HG03039 (cell line): ENCODE measurements at regions not wholly inside any gene's neighbourhood (a gene's known extent, or its start where the extent isn't known, plus 50 kb on each side); places are given as distances from the start of the nearest gene placed in this dataset.
"Not testable (repeated sequence)": the region's sequence is repeated elsewhere in the genome, so short reads cannot be mapped to it uniquely, and the experiment has no call there.

Source experiments
- ATAC-seq: cut with Tn5 transposase; IDR thresholded peaks from one replicate; pipeline ENCODE4 v1.9.1; 2021; ENCODE audit warnings: mild to moderate bottlenecking, moderate library complexity; ENCODE audit not compliant: unreplicated experiment

DNA sequence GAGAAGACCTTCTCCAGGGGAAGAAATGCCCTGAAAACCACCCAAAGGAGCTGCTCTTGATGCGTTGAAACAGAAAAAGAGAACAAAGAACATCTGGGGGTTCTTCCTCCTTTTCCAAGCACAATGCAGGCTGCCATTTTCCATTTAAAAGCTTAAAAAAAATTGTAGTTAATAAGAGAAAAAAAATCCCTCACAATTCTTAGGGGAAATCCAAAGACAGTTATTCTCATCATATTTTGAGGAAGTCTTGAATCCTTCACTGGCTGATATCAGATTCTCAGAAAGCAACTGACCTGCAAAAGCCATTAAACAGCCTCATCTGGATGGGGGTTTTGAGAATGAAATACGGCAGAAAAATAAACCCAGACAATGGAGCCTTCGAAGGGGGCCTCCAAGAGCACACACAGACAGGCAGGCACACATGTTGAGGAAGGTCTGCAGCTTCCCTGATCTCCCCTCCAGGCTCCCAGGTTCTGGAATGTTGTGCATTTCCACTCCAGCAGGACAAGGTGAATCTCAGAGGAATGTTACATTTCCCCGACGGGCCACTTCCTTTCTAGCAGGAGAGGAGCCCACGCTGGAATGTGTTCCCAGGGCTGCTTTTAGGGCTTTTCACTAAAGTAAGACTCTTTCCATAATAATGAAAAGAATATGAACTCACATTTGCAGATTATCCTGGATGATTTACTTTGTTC, 159.4 kb upstream of the S1PR3 start:
- ATAC-seq = no peak

DNA sequence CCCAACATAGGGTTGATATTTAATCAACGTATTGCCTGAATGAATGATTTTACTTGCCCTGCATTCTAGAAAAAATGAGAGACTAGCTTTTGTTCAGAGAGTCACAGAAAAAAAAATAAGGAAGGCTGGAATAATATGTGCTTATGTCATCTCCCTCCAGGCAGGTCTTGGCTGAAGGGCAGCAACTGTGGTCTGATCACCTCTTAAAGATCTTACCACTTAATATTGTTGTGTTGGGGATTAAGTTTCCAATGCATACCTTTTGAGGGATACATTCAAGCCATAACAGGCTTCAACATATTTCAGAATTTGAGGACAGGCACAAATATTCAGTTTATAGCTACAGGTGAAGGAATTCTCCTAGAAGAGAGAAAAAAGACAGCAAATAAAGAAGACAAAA, 157.3 kb upstream of the S1PR3 start:
- ATAC-seq = no peak

DNA sequence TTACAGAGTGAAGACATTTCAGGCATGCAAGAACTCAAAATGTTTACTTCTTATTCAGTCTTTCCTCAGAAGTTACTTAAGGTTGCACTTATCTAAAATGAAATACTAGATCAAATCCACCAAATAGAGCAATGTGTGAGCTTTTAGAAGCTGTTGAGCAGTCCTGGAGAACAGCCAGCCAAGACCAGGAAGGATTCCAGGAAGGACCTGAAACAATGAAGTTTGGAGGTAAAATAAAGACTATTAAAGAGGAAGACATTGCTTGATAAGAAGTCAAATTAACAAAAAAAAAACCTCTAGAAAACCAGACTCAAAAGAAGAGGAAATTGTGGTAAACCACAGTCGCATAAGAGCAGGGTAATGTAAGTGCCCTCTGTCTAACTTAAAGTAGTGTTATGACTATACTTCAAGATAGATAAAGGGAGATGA, 156.2 kb upstream of the S1PR3 start:
- no peak for ATAC-seq

DNA sequence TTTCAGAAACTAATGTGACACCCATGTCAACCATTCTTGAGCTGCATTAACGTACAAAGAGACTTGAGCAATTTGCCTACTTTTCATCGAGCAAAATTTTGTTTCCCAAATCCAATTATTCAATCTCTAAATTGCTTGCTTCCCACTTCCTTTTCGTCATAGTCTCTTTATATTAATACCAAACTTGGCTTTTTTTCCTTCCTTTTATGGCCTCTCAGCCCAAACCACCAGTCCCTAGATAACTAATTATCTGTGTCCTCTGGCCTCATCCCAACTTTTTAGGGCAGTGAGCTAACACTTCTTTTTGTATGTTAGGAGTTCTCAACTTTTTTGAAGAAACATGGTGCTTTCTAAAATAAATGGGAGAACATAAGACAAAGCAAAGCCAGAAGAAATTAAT, 155.5 kb upstream of the S1PR3 start:
- no peak for ATAC-seq

DNA sequence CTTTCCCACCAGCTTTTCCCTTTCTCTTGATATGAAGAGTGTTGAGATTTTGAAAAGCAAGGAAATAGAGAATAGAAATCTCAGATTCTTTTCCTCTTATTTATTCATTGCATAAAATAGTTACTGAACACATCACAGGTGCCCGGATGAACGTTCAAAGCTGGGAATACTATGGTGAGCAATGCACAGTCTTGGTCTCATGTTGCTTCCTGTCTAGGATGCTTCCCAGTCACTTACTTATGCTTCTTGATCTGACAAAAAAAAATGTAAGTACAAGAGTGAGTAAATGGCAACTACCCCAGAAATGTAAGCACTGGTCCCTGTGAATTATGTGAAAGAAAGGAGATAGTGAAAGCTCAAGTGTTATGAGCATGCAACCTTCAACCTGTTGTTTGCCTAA, 153.5 kb upstream of the S1PR3 start:
- ATAC-seq = no peak

DNA sequence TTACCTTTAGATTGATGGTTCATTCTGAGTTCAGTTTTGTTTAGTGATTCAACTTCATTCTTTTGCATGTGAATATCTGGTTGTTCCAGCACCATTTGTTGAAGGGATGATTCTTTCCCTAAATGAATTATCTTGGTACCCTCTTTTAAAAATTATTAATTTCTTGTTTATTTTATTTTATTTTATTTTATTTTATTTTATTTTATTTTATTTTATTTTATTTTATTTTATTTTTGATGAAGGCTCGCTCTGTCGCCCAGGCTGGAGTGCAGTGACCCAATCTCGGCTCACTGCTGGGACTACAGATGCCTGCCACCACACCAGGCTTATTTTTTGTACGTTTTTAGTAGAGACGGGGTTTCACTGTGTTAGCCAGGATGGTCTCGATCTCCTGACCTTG, 141.4 kb upstream of the S1PR3 start:
- ATAC-seq = not testable (repeated sequence)

DNA sequence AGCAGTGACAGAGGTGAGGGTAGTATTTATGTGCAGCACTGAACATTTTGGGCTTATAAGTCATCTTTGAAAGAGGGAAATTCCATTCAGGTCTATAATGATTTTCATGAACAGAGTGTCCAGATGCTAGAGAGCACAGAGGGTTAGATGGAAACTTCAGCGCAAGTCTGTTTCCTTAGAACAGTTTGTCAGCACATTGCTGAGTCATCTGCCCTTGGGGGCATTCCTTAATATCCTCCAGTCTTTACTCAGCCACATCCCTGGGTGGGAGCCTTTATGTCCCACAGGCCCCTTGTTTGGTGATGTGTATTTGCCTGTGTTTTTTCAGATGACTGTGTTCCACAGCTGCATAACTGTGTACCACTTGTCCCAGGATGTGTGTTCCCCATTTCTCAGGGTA, 138.5 kb upstream of the S1PR3 start:
- ATAC-seq = no peak

DNA sequence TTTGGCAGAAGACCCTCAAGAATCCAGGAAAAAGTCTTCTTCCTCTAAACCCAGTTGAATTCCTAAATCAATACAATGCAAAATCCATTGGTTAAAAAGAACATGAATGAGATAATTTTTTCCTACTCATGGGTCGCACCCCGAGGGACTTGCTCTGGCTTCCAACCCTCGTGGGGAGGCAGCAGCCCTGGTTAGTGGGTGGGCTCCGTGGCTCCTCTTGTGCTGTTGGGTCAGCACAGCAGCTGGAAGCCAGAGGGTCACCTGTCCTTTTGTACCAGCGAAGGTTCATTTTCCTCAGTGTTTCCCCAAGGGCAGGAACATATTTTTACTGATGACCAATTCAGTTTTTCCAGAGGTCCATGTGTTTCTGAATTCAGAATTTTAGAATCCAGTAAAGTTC, 120.6 kb upstream of the S1PR3 start:
- no peak for ATAC-seq

DNA sequence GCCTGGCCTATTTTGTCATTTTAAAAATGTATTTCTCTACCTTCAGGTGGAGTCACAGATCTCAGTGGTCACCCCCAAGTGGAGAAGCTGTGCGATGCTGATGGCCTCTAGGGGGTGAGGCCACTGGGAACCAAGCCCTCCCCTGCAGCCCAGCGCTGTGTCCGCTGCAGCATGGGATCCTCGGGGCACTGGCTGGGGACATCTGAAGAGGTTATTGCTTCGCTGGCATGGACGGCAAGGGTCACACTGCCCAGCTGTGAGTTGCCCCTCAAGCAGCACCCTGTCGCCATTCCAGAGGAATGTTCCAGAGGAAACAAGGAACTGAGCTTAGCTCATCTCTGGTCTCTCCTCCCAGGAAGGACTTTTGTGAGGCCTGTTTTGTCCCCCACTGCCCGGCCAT, 119.6 kb upstream of the S1PR3 start:
- ATAC-seq = no peak

DNA sequence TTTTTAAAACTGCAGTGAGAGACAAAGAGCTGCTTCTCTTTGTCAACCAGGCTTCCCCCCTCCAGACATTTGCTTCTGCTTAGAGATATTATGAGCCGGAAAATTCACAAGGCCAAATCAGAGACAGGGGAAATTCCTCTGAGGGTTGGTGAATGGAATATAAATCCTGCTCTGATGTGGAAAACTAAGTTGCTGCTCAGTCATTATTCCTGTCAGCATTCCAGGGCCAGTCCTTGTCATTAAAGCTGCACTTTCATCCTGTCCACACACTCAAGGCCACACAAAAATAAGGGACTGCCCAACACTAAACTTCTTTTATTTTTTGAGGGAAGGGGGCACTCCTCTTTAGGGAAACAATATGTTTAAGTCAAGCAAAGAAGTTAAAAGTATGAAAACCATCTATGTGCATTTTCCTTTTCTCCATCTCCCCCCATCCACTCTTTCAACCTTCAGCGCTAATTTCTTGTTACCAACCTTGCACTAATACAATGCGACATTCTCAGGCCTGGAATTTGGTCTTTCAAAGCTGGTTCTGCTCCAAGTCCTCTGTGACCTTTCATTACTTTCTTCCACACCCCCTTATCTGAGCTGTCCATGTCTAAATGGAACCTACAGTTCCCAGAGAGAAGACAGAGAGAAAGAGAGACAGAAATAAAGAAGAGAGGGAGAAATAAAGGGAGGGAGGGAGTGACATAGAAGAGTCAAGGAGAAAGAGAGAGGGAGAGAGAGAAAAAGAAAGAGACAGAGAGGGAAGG, 118.9 kb upstream of the S1PR3 start:
- no peak for ATAC-seq

DNA sequence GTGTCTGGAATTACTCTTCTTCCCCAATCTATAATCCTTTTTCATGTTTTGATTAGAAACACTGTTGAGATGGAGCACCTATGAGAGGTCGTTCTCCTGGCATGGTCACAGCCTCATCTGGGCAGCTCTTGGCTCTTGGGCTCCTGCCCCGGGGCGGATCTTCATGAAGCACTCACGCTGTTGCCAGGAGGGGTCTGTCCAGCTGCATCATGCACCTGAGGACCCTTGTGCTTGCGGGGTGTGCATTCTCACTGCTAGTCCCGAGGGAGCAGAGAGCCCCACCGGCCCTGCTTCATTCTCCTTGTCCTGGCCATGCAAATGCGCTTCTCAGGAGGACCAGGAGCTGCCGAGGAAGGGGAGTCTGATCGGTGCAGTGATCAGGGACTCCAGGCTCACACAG, 117.6 kb upstream of the S1PR3 start:
- ATAC-seq = no peak

DNA sequence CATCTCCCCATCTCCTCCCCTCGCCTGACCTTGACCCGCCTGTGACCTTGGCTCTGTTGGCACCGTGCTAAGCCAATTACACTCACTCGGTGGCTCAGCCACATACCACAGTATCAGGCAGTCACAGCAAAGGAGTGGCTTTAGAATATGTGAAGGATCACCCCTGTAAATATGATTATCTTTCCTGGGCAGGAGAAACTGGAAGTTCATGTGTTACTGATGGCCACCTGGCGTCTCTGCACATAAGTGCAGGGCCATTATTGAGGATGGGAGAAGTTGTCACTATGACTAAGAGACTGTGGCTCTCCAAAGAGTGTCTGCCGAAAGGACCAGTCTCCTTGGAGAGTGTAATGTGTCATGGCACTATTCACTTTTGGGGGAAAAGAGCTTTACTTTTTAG, 116.9 kb upstream of the S1PR3 start:
- no peak for ATAC-seq

DNA sequence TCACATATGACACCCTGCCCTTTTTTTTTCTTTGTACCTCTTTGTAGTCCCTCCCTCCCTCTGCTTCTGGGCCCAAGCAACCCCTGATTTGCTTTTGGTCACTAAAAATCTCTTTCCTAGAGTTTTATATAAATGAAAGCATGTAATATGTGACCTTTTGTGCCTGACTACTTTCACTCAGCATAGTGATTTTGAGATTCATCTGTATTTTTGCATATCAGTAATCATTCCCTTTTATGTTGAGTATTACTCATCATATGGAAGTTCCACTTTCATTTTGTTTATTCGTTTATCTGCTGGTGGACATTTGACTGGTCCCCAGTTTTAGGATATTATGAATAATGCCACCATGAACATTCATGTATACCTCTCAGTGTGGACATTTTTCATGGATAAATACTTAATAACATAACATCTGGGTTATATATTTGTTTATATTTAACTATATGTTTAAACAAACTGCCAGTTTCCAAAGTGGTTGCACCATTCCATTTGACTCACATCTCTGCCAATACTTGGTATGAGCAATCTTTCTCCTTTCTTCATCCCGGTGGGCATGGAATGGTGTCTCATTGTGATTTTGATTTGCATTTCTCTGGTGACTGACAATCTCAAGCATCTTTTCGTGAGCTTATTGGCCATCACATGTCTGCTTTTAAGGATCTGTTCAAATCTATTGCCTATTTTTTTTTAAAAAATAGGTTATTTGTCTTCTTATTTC, 115.7 kb upstream of the S1PR3 start:
- ATAC-seq = no peak

DNA sequence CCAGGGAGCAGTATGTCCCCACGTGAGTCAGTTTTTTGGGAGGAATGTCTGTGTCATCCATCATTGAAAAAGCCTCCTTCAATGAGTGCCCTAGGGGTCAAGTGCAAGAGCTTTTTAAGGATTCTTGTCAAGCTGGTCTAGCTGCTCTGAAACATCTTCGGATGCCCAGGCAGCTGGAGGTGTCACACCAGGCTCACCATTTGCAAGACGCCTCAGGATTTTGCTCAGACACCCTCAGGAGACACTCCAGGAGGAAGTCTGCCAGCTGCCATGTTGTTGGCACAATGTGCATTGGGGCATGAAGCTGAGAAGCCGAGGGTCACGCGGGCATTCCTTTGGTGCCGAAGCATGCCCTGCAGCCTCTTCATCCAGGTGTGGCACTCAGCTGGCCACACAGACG, 111.1 kb upstream of the S1PR3 start:
- no peak for ATAC-seq

DNA sequence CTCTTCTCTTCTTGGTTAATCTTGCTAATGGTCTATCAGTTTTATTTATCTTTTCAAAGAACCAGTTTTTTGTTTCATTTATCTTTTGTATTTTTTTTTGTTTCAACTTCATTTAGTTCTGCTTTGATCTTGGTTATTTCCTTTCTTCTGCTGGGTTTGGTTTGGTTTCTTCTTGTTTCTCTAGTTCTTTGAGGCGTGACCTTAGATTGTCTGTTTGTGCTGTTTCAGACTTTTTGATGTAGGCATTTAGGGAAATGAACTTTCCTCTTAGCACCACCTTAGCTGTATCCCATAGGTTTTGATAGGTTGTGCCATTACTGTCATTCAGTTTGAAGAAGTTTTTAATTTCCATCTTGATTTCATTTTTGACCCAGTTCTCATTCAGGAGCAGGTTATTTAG, 107.0 kb upstream of the S1PR3 start:
- not testable (repeated sequence) for ATAC-seq

DNA sequence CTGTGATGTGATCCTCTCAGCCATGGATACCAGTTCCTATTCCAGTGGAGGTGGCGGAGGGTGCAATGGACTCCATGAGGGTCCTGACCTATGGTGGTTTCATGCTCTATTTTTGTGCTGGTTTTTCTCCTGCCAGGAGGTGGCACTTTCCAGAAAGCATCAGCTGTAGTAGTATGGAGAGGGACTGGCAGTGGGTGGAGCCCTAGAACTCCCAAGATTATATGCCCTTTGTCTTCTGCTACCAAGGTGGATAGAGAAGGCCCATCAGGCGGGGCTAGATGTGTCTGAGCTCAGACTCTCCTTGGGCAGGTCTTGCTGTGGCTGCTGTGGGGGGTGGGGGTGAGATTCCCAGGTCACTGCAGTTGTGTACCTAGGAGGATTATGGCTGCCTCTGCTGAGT, 104.5 kb upstream of the S1PR3 start:
- not testable (repeated sequence) for ATAC-seq

DNA sequence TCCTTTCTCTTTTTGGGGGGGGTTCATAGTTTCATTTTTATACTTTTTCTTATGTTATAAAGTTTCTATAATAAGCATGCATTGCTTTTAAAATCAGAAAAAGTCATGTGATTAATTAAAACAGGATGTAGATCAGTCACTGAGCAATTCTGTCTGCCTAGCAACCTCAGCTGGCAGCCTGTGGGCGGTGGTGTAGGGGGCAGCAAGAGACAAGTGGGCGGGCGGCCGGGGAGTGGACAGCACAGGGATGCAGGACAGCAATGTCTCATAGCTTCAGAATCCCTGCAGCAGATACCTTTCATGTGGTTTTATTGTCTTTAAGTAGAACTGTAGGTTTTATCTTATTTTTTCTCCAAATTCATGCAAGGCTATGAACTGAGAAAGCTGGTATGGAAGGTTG, 101.9 kb upstream of the S1PR3 start:
- no peak for ATAC-seq

DNA sequence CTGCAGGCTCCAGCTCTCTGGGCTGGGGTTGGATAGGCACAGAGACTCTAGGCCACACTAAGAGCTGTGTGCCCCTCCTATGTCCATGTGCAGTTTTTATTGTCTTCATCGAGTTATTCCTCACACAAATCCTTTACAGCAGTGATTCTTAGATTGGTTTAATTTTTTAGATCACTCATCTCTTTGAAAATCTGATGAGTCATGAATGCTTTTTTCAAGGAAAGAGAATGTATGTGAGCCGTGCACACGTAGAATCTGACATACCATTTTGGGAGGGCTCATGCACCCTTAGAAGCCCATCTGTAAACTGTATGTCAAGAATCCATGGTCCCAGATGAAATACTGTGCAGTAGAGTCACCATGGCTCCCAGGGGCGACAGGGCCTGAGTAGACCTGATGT, 100.7 kb upstream of the S1PR3 start:
- no peak for ATAC-seq

DNA sequence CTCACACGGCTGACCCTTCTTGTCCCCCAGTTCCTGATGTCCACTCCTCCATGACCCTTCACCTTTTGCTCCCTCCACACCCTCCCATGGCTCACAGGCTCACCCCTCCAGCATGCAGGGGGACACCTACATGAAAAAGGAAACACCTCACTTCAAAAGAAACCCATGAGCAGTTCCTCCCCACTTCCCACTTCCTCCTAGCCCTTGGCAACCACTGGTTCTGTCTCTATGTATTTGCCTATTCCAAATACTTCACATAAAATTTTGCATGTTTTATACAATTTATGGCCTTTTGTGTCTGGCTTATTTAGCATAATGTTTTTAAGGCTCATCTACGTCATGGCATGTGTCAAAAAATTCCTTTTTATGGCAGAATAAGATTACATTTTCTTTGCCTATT, 100.2 kb upstream of the S1PR3 start:
- no peak for ATAC-seq

DNA sequence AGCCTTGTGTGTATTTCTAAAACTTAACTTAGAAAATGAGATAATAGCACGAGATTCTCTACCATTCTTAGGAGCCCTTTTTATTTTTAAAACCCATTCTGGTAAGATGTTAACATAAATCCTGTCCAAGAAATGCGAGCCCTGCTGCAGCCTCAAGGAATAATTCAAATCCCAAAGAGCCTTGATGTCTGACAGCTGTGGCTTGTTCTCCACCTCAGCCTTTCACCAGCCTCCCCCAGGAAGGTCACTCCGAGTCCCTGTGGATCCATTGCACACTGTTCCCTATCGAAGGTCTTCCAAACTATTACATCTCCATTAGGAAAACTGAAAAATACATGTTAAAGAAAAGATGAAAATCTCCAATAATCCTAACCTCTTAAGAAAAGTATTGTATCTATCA, 98.5 kb upstream of the S1PR3 start:
- no peak for ATAC-seq

DNA sequence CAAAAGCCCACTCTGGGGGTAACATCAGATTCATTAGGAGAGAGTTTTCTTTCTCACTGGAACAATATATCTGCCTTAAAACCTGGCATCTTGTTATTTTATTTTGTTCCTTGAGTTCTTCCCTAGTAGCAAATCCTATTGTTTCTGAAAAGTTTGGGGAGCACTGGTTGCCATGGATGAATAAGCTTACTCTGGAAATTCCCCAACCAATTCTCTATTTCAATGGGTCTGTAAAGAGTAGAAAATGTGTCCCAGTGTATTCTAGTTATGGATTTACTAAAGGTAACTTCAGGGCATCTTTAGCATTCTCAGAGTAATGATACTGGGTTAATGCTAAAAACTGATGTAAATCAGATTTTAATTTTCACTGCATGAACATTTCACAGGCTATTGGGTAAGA, 94.2 kb upstream of the S1PR3 start:
- ATAC-seq = no peak
